Forelimb muscle (tissue), 1 donor: ENCODE measurements at regions not wholly inside any gene's neighbourhood (a gene's known extent, or its start where the extent isn't known, plus 50 kb on each side); places are given as distances from the start of the nearest gene placed in this dataset.
"Not testable (repeated sequence)": the region's sequence is repeated elsewhere in the genome, so short reads cannot be mapped to it uniquely, and the experiment has no call there.

Source experiments
- DNase-seq: peaks from one replicate; pipeline ENCODE4 v3.0.0-alpha.2; 2013; ENCODE audit warnings: low read depth

DNA sequence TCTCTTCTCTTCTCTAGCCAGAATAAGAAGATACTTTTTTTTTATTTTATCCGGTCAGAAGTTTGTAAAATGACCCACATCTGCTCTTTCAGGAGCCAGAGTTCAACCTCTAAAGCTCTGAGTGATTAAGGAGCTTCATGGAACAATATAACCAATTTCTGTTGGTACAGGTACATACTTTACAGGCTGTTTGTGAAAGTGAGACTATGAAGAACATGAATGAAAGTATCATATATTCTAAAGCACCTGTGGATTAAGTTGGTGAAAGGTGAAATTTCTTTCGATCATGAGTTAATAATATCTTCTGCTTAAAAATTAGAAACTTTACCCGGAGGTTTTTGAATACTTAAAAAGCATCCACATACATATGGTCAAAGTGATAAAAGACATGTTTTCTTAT lies 65.2 kb downstream of the DMRT2 start:
- DNase-seq, result no peak

DNA sequence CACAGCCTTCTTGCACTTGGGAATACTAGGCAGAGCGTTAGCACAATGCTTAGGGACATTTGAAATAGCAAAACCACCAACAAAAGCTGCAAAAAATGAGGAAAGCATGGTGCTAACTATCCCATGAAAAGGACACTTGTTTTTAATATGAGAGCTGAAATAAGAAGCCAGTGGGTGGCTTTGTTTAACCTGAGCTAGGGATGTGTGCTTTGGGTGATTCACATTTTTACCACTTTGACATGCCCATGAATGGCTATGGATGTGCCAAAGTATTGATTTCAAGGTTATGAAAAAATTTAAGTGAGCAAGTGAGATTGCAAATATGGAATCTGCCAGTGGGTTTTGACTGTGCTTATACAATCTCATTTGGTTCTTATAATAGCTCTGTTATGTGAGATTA lies 67.3 kb downstream of the DMRT2 start:
- DNase-seq, result no peak

DNA sequence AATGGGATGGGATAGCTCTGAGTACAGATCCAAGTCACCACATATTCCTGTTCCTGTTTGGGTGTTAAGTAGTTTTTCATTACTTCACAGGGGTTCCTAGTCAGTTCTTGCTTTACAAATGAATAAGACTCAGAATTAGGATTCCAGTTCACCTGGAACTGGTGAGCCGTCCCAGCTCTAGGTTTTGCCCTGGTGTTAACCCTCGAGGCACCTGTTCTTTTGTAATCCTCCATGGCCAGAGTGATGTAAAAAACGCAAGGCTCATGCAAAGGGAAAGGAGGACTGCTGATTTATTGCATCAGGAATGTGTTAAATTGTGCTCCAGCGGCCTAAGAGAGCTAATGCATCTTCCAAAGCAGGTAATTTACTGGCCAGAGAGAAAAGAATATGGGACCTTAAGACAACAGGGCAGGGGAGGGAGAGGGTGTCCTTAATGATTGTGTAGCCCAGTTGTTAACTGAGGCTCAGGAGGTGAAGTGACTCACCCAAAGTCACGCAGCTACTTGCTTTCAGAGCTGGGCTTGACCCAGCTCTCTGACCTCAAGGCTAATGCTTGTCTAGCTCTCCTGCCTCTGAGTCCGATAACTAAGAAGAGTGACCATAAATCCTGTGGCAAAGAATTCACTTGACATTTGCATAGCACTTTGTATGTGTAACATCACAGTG lies 70.5 kb downstream of the DMRT2 start:
- no peak for DNase-seq

GRCh38 chr9:1125741-1126140 lies 75.6 kb downstream of the DMRT2 start:
- no peak for DNase-seq

GRCh38 chr9:1128046-1128445 lies 77.9 kb downstream of the DMRT2 start:
- no peak for DNase-seq

DNA sequence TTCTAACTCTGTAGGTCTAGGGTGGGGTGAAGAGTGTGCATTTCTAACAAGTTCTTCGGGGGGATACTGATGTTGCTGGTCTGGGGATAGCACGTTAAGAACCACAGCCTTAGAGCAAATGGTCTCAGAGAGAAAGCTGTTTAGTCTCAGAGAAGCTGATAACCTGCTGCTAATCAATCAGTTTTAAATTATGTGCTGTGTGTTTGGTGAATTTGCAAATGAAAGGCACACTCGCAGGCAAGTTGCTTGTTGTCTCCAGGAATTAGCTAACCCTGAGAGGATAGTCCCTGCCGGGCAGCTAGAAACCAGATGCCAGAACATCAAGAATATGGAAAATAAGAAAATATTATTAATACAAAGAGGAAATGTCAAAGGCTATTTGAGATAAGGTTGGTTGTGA lies 79.2 kb downstream of the DMRT2 start:
- no peak for DNase-seq

DNA sequence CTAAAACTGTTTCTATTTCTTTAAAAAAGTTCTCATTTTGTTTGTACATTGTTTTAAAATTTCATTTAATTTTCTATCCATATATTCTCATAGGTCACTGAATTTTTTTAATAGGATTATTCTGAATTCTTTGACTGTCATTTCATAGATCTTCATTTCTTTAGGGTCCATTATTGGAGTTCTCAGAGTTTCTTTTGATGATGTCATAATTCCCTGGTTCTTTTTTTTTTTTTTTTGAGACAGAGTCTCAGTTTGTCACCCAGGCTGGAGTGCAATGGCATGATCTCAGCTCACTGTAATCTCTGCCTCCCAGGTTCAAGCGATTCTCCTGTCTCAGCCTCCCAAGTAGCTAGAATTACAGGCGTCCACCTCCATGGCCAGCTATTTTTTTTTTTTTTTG lies 89.9 kb downstream of the DMRT2 start:
- DNase-seq, result no peak

GRCh38 chr9:1151691-1152090 lies 101.5 kb downstream of the DMRT2 start:
- DNase-seq, result no peak

DNA sequence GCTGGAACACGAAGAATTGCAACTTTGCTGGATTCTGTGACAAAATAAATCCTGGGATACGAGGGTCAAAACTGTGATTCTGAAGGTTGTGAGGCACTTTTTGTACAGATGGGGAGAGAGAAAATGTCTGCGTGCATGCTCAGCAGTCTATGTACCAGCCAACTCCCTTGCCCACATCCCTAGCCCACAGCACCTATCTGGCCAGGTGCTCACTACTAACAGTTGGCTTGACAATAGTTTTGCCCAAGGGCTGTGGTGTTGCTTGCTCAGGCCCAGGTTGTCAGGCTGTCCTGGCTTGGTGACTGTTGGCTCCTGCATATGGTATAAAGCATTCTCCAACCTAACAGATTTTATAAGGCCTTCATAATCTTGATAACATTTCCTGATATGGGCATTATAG lies 102.0 kb downstream of the DMRT2 start:
- DNase-seq, result no peak

- DNase-seq, result no peak
Observed at GRCh38 chr9:1154739-1155138, 104.6 kb downstream of the DMRT2 start.

DNA sequence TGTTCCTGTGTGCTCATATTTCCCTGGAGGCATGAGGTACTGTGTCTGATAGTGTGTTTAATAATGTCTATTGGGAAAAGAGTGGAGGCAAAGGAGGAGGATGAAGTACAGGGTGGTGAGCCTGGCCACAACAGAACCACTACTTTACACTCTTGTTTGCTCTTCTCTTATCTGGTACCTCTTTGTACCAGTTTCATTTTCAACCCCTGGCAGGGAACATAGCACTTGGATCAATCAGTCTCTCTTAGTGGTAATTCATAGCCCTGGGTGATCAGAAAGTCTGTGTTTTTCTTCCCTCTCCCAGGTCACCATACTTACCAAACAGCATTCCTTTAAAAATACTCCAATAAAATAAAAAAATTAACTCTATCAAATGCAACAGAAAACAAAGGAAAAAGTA lies 105.4 kb downstream of the DMRT2 start:
- no peak for DNase-seq

GRCh38 chr9:1156794-1157550 lies 106.8 kb downstream of the DMRT2 start:
- no peak for DNase-seq

GRCh38 chr9:1157836-1158235 lies 107.7 kb downstream of the DMRT2 start:
- no peak for DNase-seq

GRCh38 chr9:1170918-1171317 lies 120.8 kb downstream of the DMRT2 start:
- no peak for DNase-seq

GRCh38 chr9:1171546-1171945 lies 121.4 kb downstream of the DMRT2 start:
- no peak for DNase-seq

DNA sequence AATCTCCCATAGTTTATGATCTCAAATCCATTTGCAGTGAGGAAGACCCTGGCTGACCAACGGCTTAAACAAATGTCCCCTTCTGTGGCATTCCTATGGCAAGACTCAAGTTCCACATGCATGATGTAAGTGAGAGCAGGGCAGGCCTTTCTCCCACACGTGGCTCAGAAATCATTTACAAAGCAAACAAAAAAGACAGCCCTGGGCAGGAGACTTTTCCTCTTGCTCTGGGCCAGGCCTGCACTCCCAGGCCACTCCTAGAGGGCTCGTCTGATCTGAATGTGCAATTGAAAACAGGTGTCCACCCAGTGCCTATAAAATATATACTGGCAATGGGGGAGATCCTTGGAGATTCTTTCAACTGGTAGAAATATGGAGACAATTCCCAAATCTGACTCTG lies 123.1 kb downstream of the DMRT2 start:
- DNase-seq, result no peak

DNA sequence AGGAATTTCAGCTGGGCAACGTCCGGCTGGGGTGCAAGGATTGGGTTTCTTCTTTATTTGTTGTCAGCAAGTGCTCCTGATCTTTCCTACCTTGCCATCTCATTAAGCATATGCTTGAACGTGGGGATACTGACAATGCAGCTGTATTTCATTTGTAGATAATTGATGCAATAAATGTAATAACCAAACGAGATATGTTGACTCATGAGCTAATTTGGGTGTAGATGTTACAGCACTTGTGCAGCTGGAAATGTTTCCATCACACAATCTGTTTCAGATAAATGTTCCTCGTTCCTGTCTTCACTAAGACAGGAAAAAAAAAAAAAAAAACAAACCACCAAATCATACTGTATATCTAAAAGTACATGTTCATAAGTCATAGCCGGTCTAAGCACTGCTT lies 123.8 kb downstream of the DMRT2 start:
- peak; percentile 57 for DNase-seq

GRCh38 chr9:1179366-1179765 lies 129.2 kb downstream of the DMRT2 start:
- DNase-seq, result no peak

DNA sequence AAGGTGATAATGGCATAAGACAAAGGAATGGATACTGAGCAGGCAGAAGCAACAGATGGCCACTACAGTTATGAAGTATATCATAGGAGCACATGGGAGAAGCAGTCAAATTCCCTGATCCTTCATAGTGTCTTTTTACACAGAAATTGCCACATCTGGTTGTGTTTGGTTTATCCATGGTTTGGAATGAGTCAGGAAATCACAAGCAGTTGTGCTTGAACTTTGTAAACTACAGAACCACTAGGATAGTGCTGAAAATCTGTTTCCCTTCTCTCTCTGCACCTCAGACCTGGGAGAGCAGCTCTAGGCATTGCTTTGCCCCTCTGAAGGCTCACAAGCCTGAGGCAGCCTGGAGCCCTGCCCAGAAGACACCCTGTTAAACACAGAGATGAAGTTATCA lies 134.0 kb downstream of the DMRT2 start:
- no peak for DNase-seq

DNA sequence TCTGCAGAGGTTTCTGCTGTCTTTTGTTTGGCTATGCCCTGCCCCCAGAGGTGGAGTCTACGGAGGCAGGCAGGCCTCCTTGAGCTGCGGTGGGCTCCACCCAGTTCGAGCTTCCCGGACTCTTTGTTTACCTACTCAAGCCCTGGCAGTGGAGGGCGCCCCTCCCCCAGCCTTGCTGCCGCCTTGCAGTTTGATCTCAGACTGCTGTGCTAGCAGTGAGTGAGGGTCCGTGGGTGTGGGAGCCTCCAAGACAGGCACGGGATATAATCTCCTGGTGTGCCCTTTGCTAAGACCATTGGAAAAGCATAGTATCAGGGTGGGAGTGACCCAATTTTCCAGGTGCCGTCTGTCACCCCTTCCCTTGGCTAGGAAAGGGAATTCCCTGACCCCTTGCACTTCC lies 137.0 kb downstream of the DMRT2 start:
- not testable (repeated sequence) for DNase-seq

DNA sequence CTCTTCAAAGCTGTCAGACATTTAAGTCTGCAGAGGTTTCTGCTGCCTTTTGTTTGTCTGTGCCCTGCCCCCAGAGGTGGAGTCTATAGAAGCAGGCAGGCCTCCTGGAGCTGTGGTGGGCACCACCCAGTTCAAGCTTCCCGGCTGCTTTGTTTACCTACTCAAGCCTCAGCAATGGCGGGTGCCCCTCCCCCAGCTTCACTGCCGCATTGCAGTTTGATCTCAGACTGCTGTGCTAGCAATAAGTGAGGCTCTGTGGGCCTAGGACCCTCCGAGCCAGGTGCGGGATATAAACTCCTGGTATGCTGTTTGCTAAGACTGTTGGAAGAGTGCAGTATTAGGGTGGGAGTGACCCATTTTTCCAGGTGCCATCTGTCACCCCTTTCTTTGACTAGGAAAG lies 145.5 kb downstream of the DMRT2 start:
- not testable (repeated sequence) for DNase-seq

DNA sequence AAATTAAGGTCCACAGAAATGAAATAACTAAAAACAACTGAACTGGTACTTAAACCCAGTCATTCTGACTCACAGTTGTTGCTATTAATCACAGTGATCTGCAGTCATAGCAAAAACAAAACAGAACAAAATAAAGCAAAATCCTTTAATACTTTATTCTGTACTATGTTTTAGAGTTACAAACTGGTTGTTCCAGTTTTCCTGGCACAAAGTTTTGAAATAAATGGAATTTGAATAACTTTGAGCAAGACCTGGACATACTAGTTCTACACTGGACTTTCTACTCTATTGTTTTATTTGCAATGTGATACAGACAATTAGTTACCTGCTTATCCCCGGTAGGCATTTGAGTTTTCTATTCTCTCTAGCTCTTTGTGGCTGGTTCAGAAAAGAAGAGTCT lies 147.9 kb downstream of the DMRT2 start:
- no peak for DNase-seq

DNA sequence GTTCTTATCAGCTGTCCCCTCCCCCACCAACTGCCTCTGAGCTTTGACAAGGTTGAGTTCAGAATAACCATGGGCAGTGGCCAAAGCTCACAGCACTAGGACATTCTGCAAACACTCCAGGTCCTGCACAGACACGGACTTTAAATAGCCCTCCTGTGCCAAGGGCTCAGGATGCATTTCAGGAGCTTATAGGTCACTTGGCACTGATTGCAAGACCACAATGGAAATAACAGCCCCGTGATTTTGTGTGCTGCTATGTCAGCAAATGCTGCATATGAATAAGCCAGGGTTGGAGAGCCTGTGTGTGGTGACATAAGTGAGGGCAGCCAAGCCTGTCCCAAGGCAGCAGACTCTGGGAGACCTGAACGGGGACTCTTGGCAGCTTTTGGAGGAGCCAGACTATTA lies 150.7 kb downstream of the DMRT2 start:
- DNase-seq, result no peak

- no peak for DNase-seq
Observed at GRCh38 chr9:1201262-1201661, 151.1 kb downstream of the DMRT2 start.
